NCI-H146 treated with DMSO at 0.1 percent for 48 hours (cell line): ENCODE measurements at regions not wholly inside any gene's neighbourhood (a gene's known extent, or its start where the extent isn't known, plus 50 kb on each side); places are given as distances from the start of the nearest gene placed in this dataset.

Experiments
- DNase-seq: peaks from one replicate; lab custom pipeline; 2025; ENCODE audit not compliant: unreplicated experiment; lab: John Stamatoyannopoulos, UW

DNA sequence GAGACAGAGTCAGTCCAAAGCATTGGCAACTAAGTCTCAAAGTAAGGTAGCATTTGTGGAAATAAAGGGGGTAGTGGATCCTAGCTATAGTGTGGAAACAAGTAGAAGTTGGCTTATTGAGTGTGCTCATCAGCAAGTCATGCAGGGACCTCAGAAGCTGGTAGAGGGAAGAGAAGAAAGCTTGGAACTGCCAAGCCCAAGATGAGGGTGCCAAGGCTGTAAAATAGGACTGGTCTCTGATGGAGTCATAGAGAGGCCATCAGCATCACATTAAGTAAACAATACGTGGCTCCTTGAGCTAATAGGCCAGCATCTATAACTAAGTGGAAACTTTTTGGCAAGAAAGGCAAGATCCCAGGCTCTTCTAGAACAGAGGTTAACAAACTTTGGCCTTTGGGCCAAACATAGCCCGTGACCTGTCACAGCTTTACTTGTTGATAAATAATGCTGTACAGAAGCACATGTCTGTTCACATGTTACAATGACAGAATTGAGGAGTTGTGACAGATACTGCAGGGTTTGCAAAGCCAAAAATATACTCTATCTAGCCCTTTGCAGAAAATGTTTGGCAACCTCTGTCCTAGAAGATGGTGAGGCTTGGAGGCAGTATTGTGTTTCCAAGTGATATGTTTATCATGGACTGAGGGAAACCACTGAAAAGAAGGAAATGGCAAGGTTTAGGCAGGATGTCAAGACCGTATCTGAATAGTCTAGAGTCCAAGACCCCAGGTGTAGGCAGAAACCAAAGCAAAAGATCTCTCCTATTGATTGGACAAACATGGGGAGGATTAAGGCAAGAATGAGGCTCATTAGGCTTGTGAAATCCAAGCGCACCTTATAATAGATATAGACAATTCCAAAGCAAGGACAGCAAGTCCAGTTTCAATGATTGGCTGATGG, 62.5 kb upstream of the CD44 start:
- DNase-seq: no peak

DNA sequence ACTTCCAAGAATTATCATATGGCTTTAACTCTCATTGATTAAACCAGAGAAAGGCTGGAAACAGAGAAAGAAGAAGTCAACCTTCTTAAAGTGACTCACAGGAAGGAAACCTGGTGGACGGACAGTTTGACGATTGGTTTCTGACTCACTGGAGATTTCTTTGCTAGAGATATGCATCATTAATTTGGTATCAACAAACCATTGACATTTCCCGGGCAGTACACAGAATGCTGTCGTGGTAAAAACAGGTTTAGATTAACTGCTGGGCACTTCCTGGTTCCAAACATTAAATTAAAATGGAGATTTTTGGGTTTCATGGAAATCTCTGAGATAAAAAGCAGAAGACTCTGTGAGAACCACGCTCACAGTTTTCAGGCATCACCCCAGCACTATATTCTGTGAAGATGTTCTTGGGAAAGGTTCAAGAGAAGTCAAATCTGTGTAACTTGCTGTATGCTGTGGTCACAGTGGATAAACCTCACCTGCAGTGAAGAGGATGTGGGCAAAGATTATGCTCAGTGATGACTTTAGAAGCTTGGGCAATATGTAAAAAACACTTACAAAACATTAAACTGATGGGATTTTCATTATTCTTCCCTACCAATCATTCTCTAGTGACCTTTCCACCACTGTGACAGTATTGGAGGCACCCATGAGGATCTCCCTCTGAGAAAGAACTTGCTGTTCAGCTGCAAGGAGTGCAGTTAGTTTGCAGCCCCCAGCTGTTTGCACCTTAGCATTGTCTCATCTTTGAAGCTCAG, 61.1 kb upstream of the CD44 start:
- no peak for DNase-seq

DNA sequence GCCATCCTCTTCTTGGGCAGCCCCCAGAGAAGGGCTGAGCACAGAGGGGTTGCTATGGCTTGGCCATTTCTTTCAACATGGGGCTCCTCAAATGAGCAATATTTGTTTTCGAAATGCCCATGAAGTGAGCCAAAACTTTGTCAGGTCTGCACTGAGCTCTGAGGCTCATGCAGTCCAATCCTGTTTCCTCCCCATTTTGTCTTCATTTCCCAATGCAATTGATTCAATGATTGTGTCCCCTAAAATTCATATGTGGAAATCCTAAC, 60.6 kb upstream of the CD44 start:
- no peak for DNase-seq

DNA sequence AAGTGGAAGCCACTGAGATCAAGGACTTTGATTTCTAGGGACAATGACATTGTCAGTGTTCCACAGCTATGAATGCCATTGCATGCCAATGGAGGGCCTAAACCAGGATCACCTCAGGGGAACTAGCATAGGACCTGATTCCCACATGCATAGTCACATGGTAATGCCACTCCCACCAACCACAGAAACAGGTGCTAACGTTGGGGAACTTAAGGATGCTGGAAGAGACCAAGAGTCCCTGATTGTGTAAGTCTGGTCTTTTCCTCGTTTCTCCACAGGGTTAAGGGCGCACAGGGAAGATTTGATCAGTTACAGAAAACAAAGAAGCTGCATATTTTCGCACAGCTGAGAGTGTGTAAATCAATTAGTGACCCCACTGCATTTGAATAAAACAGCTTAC, 59.4 kb upstream of the CD44 start:
- DNase-seq: no peak

DNA sequence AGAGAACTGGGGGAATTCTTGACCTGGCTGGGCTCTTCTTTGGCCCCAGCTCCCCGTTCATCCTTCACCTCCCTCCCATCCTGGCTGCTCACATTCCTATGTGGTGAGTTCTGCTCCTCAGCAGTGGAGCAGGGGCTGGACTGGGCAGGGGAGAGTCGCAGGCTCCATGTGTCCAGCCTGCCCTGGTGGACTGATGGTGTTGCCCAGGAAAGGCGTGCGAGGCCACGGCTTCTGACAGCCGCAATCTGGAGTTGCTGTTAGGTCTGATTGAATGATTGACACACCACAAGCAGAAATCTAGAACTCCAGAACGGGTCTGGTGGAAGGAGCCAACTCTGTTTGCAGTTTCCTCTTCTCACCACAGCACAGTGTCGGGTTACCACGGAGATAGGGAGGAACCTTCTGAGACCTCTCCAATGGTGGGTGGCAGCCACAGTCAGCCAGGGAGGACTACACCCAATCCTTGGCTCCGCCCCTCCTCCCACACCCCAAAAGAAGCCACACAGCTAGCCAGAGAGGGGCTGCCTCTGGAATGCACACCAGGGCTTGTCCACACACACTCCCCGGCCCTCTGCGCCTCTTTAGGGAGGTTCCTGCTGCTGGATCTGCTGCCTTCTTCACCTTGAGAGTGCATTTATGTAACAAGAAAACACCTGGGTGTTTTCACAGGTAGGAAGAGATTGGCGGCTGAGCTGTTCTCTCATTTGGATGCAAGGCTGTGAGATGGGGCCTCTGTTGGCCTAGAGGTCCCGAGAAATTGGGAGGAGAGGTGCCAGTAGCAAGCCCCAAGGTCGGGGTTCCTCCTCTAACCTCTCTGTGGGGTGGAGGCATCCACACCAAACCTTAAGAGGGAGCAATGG, 56.4 kb upstream of the CD44 start:
- DNase-seq: no peak

DNA sequence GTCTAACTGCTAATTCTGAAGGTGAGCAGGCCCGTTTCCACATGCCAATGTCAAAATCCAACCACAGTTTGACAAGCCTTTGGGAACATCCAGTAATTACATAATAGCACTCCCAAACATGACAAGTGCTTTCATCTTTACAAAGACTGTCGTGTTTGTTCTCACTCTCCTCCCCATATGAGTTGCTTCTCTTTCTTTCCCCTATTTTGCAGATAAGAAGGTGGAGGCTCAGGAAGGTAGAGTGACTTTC, 55.9 kb upstream of the CD44 start:
- DNase-seq: no peak

DNA sequence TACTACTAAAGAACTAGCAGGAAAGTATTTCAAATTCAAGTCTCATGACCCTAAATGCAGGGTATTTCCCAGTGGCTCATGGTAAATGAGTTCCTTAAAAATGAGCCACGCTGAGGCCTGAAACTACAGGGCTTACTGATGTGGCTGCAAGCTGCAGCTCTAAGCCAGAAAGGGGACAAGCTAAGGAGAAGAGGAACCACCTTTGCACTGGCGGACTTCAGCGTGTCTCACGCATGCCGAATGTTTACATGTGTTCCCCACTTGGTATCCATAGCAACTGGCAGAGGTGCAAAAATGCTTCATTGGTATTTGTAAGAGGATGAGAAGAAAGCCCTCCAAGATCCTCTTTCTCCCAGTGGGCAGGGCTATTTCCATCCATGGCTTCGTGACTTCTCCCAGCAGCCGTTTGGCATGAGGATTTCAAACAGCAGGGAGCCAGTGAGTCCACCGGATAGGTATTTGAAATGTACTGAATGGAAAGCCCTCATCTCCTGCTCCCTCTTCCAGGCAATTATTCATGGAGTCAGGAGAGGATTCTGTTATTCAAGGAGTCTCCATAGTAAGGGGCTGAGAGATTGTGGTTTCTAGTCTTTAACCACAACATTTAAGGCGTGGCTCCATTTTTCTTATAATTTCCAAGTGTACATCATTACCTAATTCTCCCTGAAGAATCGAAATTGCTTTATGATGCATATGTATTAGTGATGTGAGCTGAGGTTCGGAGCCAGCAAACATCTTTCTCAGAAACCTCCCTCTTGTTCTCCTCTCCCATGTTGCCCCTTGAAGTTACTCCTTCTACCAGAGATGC, 55.3 kb upstream of the CD44 start:
- DNase-seq: no peak

DNA sequence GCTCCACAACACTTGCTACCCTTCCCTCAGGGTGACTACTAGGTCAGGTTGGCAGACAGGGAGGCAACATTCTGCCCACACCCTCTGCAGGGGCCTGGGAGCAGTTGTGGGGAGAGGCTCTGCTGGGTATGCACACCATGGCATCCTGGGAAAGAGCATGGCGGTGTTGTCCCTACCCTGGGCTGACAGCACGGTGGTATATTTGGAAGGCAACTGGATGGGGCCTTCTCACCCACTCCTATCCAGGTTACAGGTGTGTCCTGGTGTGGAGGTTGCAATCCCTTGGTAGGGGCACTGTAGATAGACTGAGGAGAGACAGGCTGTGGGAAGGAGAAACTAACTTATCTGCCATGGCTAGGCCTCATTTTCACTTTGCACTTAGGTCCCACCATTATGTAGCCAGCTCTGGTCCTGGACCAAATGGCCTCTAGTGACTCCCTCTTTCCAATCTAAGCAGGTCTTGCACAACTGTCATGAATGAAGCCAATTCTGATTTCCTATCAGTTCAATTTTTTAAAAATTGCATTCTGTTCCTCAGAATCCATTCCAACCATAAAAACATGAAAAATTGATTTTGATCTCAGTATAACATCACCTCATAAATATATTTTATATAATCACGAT, 54.0 kb upstream of the CD44 start:
- DNase-seq: no peak

DNA sequence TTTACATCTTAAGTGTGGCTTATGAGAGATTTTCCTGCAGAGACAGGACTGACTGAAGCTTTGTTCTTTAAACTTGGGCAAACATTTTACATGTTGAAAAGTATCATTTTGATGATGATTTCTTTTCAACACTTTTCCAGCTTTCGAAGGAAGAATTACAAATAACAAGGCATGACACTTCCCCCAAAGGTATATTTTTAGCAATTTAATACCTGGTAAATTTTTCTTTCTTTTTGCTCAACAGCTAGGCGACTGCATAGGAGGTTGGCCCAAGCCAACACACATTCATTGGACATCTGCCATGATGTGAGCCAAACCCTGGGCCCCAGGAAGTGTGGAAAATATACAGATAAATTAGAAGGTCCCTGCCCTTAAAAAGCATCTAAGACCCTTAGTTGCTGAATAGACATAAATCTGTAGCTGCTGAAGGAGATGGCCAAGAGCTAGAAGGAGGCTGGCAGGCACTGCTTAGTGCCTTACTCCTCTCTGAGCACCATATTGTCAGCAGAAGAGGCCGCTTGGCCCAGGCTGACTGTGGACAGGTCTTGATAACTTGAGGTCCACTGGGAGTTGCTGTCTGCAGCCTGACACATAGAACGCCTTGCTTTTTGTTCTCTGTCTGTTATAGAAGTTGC, 53.3 kb upstream of the CD44 start:
- DNase-seq: no peak

DNA sequence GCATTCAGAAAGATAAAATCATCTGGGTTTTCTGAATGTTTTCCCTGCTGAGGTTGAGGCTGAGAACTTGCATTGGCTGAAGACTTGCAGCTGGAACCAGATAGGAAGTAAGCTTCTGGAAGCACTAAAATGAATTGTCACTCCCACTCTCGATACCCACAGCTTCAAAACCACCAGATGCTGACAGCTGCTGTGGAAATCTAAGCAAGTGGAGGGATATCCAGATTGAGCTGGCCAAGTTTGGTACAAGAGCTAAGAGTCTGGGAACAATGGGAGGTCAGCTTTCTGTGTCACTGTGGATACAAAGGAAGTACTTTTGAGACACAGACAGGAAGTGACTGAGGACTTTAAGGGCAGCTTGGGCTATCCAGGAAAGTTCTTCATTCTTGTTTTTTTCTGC, 51.3 kb upstream of the CD44 start:
- no peak for DNase-seq

DNA sequence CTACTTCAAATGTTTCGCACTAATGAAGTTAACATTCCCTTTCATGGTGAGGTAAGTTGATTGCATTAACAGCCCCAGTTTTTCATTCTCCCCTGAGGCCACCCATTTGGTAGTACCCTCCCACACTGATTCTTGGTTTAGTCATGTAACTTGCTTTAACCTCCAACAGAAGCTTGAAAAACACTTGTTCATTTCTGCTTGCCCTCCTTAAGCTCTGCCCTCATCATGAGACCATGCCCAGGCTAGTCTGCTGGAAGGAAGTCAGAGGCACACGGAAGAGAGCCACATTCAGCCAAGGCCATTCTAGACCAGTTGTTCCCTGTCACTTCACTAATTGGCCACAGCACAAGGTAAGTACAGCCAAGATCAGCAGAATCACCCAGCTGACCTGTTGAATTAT, 50.7 kb upstream of the CD44 start:
- DNase-seq: no peak

DNA sequence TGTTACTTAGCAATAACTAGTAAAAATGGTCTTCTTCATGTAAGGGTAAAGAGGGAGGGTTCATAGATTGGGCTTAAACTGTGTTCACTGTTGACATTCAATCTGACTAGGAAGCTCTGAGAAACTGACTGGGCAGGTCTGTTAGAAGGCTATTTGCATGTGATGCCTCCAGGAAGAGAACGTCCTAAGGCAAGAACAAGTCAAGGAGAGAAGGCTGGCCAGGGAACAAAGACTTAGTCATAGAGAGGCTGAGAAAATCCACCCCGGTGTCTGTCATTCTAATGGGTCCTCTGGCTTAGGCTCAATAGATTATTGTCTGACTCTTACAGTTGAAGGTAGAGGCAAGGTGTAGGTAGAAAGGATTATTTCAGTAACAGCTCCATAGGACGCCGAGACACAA, 50.3 kb upstream of the CD44 start:
- DNase-seq: no peak
